ENCODE measurements at regions not wholly inside any gene's neighbourhood (a gene's known extent, or its start where the extent isn't known, plus 50 kb on each side); places are given as distances from the start of the nearest gene placed in this dataset.
"Not testable (repeated sequence)": the region's sequence is repeated elsewhere in the genome, so short reads cannot be mapped to it uniquely, and the experiment has no call there.

- in situ Hi-C loops (cut with HindIII; ENCODE audit: low sequenced_read_pairs) = no loop called here
Observed at GRCh38 chr5:16306812-16307211, 127.2 kb upstream of the MARCHF11 start.

GRCh38 chr5:16304846-16305245 lies 125.3 kb upstream of the MARCHF11 start:
- in situ Hi-C loops (cut with HindIII; ENCODE audit: low sequenced_read_pairs) = no loop called here

- in situ Hi-C loops (cut with HindIII; ENCODE audit: low sequenced_read_pairs) = no loop called here
Observed at GRCh38 chr5:16296946-16297345, 117.4 kb upstream of the MARCHF11 start.

- in situ Hi-C loops (cut with HindIII; ENCODE audit: low sequenced_read_pairs) = no loop called here
Observed at GRCh38 chr5:16291894-16292293, 112.3 kb upstream of the MARCHF11 start.

- in situ Hi-C loops (cut with HindIII; ENCODE audit: low sequenced_read_pairs) = no loop called here
Observed at GRCh38 chr5:16291474-16291873, 111.9 kb upstream of the MARCHF11 start.

GRCh38 chr5:16283791-16284190 lies 104.2 kb upstream of the MARCHF11 start:
- in situ Hi-C loops (cut with HindIII; ENCODE audit: low sequenced_read_pairs) = no loop called here

GRCh38 chr5:16276859-16277258 lies 97.3 kb upstream of the MARCHF11 start:
- in situ Hi-C loops (cut with HindIII; ENCODE audit: low sequenced_read_pairs) = not testable (repeated sequence)

GRCh38 chr5:16271851-16272250 lies 92.3 kb upstream of the MARCHF11 start:
- in situ Hi-C loops (cut with HindIII; ENCODE audit: low sequenced_read_pairs) = no loop called here

GRCh38 chr5:16265141-16265540 lies 85.5 kb upstream of the MARCHF11 start:
- in situ Hi-C loops (cut with HindIII; ENCODE audit: low sequenced_read_pairs) = no loop called here

GRCh38 chr5:16260000-16260399 lies 80.4 kb upstream of the MARCHF11 start:
- in situ Hi-C loops (cut with HindIII; ENCODE audit: low sequenced_read_pairs) = no loop called here

GRCh38 chr5:16253856-16254255 lies 74.3 kb upstream of the MARCHF11 start:
- in situ Hi-C loops (cut with HindIII; ENCODE audit: low sequenced_read_pairs) = loop anchor here (5.0 kb wide), 1 partner anchor 67 kb away; no protein-coding TSS in a partner anchor

GRCh38 chr5:16245956-16246355 lies 66.4 kb upstream of the MARCHF11 start:
- in situ Hi-C loops (cut with HindIII; ENCODE audit: low sequenced_read_pairs) = no loop called here

- in situ Hi-C loops (cut with HindIII; ENCODE audit: low sequenced_read_pairs) = no loop called here
Observed at GRCh38 chr5:16245249-16245648, 65.7 kb upstream of the MARCHF11 start.

- in situ Hi-C loops (cut with HindIII; ENCODE audit: low sequenced_read_pairs) = no loop called here
Observed at GRCh38 chr5:16238018-16238417, 58.4 kb upstream of the MARCHF11 start.

GRCh38 chr5:16234598-16234997 lies 55.0 kb upstream of the MARCHF11 start:
- in situ Hi-C loops (cut with HindIII; ENCODE audit: low sequenced_read_pairs) = no loop called here

- in situ Hi-C loops (cut with HindIII; ENCODE audit: low sequenced_read_pairs) = no loop called here
Observed at GRCh38 chr5:16233730-16234129, 54.1 kb upstream of the MARCHF11 start.

- in situ Hi-C loops (cut with HindIII; ENCODE audit: low sequenced_read_pairs) = loop anchor here (5.0 kb wide), 1 partner anchor 107 kb away; no protein-coding TSS in a partner anchor
Observed at GRCh38 chr5:16229357-16229940, 49.9 kb upstream of the MARCHF11 start.
